H1 (cell line): ENCODE measurements at regions not wholly inside any gene's neighbourhood (a gene's known extent, or its start where the extent isn't known, plus 50 kb on each side); places are given as distances from the start of the nearest gene placed in this dataset.

ENCODE experiments used
- ATF2 ChIP-seq: IDR thresholded peaks from 2 replicates; pipeline ENCODE4 v1.6.1; 2012; ENCODE audit warnings: low read length, inconsistent platforms
- EZH2 ChIP-seq: fragments of 200-600 bp; sonication (generic); IDR thresholded peaks from 2 replicates; pipeline ENCODE4 v1.7.1; 2012; ENCODE audit warnings: low read depth, mild to moderate bottlenecking, moderate library complexity, low read length, inconsistent platforms; ENCODE audit not compliant: severe bottlenecking
- KDM4A ChIP-seq: IDR thresholded peaks from one replicate; pipeline ENCODE4 v1.7.1; 2012; ENCODE audit warnings: low read depth, mild to moderate bottlenecking, moderate library complexity, low read length, inconsistent platforms; ENCODE audit not compliant: severe bottlenecking
- NANOG ChIP-seq: IDR thresholded peaks from 2 replicates; pipeline ENCODE4 v1.6.1; 2011; ENCODE audit warnings: low read length, low read depth, mild to moderate bottlenecking, inconsistent platforms; ENCODE audit not compliant: insufficient read depth, poor library complexity, severe bottlenecking
- RNF2 ChIP-seq: fragments of 200-900, 300-1000 bp; sonication (generic); IDR thresholded peaks from 2 replicates; pipeline ENCODE4 v1.7.1; 2016; ENCODE audit warnings: borderline replicate concordance, low read depth, mild to moderate bottlenecking, antibody characterized with exemption, low read length; ENCODE audit not compliant: poor library complexity, severe bottlenecking; ENCODE audit errors: missing control alignments
- SIX5 ChIP-seq: IDR thresholded peaks from 2 replicates; pipeline ENCODE4 v1.6.1; 2011; ENCODE audit warnings: mild to moderate bottlenecking, low read depth, low read length
- SRF ChIP-seq: IDR thresholded peaks from 2 replicates; pipeline ENCODE4 v1.6.1; 2011; ENCODE audit warnings: mild to moderate bottlenecking, low read depth, low read length, moderate library complexity
- TEAD4 ChIP-seq: IDR thresholded peaks from 2 replicates; pipeline ENCODE4 v1.6.1; 2012; ENCODE audit warnings: low read depth, low read length, inconsistent platforms, mixed read lengths
- USF2 ChIP-seq: IDR thresholded peaks from 2 replicates; pipeline ENCODE4 v1.6.1; 2011; ENCODE audit warnings: low read length, improper control_type of control experiment

GRCh38 chr20:43832961-43833360 lies 81.7 kb upstream of the TOX2 start (continued):
- TF ChIP-seq ATF2, result no peak
- no peak for TF ChIP-seq USF2
- no peak for TF ChIP-seq SRF
- TF ChIP-seq KDM4A, result no peak
- TF ChIP-seq EZH2, result no peak
- no peak for TF ChIP-seq NANOG
- no peak for TF ChIP-seq RNF2
- no peak for TF ChIP-seq TEAD4
- TF ChIP-seq SIX5, result no peak
- TF ChIP-seq, all 59 proteins: peak for 0
